ENCODE measurements at regions not wholly inside any gene's neighbourhood (a gene's known extent, or its start where the extent isn't known, plus 50 kb on each side); places are given as distances from the start of the nearest gene placed in this dataset.

DNA sequence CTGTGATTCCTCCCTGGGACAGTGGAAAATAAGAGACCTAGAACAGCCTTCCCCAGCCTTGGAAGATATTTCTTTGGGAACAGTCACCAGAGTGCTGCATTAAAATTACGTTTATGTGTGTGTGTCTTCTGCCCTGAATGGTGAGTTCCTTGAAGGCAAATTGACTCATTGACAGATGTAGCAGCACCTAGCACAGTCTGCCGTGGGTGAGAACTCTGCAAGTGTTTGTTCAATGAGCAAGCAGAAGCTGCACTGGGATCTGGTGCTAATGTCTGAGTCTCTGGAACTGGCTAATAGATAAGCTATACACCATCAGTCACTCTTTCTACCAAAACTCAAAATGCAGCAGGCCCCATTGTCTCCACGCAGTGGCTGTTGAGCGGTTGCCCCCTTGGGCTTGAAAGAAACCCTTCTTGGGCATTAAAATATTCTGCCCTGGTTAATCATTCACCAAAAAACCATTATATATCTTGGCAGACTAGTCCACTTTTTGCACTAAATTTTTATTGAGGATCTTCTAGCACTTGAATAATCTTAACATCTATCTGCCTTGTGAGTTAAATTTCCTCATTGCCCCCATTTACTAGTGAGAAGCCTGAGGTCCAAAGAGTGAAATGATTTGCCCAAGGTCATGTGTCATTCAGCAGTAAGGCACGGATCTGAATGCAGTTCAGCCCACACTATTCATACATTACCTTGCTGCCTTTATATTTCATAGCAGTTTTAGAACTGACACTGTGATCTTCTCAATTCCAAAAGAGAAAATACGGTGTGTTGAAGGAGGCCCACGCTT, 87.8 kb upstream of the GALNT18 start:
- Histone ChIP-seq H3K4me1 (no peaks in the 10 kb centered on the region), H3K27ac (no peak overlapping the region), H3K4me3 (no peak overlapping the region), H3K9me3 (no peaks in the 10 kb centered on the region), H3K36me3 (no peaks in the 10 kb centered on the region), H3K27me3 (no peaks in the 10 kb centered on the region)
- no peak for DNase-seq (ENCODE audit: low spot score)
- TF ChIP-seq, protein P1, sequence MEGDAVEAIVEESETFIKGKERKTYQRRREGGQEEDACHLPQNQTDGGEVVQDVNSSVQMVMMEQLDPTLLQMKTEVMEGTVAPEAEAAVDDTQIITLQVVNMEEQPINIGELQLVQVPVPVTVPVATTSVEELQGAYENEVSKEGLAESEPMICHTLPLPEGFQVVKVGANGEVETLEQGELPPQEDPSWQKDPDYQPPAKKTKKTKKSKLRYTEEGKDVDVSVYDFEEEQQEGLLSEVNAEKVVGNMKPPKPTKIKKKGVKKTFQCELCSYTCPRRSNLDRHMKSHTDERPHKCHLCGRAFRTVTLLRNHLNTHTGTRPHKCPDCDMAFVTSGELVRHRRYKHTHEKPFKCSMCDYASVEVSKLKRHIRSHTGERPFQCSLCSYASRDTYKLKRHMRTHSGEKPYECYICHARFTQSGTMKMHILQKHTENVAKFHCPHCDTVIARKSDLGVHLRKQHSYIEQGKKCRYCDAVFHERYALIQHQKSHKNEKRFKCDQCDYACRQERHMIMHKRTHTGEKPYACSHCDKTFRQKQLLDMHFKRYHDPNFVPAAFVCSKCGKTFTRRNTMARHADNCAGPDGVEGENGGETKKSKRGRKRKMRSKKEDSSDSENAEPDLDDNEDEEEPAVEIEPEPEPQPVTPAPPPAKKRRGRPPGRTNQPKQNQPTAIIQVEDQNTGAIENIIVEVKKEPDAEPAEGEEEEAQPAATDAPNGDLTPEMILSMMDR (IDR thresholded peaks at IDR 0.05) = no peak

DNA sequence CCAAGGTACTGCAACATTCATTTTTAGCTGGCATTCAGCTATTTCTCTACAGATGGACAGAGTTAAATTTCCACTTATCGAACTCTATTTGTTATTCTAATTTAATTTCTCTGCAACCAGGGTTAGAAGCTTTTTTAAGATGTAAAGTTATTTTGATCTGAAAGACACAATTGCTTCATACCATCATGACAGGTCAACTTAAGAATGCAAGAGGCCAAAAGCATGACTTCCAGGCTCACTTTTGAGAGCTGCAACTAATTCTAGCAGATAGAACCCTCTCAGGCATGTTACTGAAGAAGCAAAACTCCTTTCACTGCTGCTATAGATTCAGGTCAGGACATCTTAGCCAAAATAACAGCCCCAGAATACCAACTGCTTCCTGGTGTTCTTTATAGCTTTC, 86.5 kb upstream of the GALNT18 start:
- no peaks in the 10 kb centered on the region for H3K27me3 ChIP-seq
- no peak overlapping the region for H3K27ac ChIP-seq
- no peak for DNase-seq (ENCODE audit: low spot score)
- H3K4me1 ChIP-seq = no peaks in the 10 kb centered on the region
- no peaks in the 10 kb centered on the region for H3K36me3 ChIP-seq
- H3K4me3 ChIP-seq = no peak overlapping the region
- TF ChIP-seq, protein P1 (IDR thresholded peaks at IDR 0.05) = no peak
- H3K9me3 ChIP-seq = no peaks in the 10 kb centered on the region

DNA sequence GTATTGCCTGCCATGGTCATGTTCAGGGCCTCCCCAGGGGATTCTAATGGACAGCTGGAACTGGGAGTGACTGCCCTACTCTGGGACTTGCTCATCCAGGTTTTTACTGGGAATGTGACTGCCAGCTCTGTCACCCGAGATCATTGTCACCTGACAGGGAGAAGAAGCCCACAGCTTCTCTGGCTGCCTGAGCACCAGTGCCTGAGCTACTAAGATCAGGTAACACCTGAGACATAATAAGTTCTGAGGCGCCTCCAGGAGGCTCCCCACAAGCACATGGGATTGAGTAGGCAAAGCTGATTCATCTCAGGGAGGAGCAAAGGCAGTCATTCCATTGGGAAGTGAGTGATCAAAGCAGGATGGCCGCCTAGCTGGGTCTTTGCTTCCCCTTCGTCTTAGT, 84.2 kb upstream of the GALNT18 start:
- peaks cover 0 to 5% of the 10 kb centered on the region in 2 donors for H3K4me1 ChIP-seq
- TF ChIP-seq, protein P1 (IDR thresholded peaks at IDR 0.05) = no peak
- no peak overlapping the region for H3K4me3 ChIP-seq
- H3K27me3 ChIP-seq = no peaks in the 10 kb centered on the region
- no peaks in the 10 kb centered on the region for H3K9me3 ChIP-seq
- no peak for DNase-seq (ENCODE audit: low spot score)
- no peaks in the 10 kb centered on the region for H3K36me3 ChIP-seq
- H3K27ac ChIP-seq = no peak overlapping the region

DNA sequence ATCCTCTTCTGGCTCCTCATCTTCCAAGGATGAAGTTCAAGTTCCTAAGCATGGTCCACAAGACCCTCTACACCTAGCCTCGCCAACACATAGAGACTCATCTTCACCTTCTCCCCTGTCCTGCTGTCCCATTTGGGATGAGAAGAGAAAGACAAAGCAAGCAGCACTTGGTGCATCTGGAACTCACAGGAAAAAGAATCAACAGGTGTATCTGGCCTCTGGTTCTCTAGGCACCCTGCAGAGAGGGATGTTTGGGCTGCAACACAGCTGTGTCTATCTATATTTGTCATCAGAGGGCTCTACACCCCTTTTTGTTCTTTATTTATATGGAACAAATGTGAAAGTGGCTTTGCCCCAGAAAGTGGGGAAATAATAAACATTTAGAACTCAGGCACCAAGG, 82.1 kb upstream of the GALNT18 start:
- Histone ChIP-seq H3K36me3 (no peaks in the 10 kb centered on the region), H3K27ac (no peak overlapping the region), H3K9me3 (no peaks in the 10 kb centered on the region), H3K4me1 (peaks cover 0 to 7% of the 10 kb centered on the region in 2 donors), H3K4me3 (no peak overlapping the region), H3K27me3 (no peaks in the 10 kb centered on the region)
- TF ChIP-seq, protein P1 (IDR thresholded peaks at IDR 0.05) = no peak
- no peak for DNase-seq (ENCODE audit: low spot score)

DNA sequence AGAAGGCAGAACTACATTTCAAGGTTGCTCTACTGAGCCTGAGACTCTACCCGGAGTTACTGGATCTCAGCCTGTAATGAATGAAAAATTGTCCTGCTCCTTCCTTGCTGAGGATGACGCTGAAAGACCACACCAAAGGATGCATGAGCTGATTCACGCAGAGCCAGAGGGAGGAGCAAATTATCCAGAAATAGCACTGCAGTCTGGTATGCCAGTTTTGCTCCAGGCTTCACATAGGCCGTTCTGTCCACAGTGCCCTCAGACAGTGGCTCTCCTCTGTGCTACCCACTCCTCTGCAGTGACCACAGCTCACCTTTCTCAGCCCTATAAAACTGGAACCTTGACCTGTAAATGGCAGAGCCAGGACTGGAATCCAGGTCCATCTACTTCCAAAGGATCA, 79.3 kb upstream of the GALNT18 start:
- no peak for DNase-seq (ENCODE audit: low spot score)
- Histone ChIP-seq H3K27ac (no peak overlapping the region), H3K27me3 (no peaks in the 10 kb centered on the region), H3K9me3 (no peaks in the 10 kb centered on the region), H3K36me3 (no peaks in the 10 kb centered on the region), H3K4me1 (peaks cover 0 to 7% of the 10 kb centered on the region in 2 donors), H3K4me3 (no peak overlapping the region)
- TF ChIP-seq, protein P1 (IDR thresholded peaks at IDR 0.05) = peak in 1 of 2 donors; percentile 13

DNA sequence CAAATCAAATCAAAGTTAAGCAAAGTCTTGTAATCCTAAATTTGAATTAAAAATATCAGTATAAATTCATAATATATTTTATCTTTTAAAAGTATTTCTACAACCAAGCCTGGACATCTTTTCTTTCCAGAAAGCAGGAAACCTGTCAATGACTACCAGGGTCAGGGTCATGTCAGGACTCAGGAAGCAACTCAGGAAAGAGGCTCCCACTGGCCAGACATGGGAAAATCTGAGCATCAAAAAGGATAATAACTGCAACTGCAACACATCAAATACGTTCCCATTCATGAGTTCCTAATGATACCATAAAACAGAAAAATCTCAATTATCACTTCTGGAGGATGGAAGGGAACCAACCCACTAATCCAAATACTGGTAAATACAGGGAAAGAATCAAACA, 76.0 kb upstream of the GALNT18 start:
- Histone ChIP-seq H3K9me3 (no peaks in the 10 kb centered on the region), H3K27me3 (no peaks in the 10 kb centered on the region), H3K36me3 (no peaks in the 10 kb centered on the region), H3K4me1 (peaks cover 0 to 7% of the 10 kb centered on the region in 2 donors), H3K27ac (no peak overlapping the region), H3K4me3 (no peak overlapping the region)
- TF ChIP-seq, protein P1 (IDR thresholded peaks at IDR 0.05) = no peak
- DNase-seq (ENCODE audit: low spot score) = no peak
